Kidney epithelial cell (primary cell): ENCODE measurements at regions not wholly inside any gene's neighbourhood (a gene's known extent, or its start where the extent isn't known, plus 50 kb on each side); places are given as distances from the start of the nearest gene placed in this dataset.

Experiments
- DNase-seq: peaks from one replicate; pipeline ENCODE4 v3.0.0-alpha.2; 2010; ENCODE audit warnings: low read depth
- H3K27me3 ChIP-seq: 2 replicates; pipeline ENCODE4 v1.6.0; 2011; ENCODE audit warnings: low read length; ENCODE audit not compliant: control insufficient read depth, insufficient read depth
- H3K36me3 ChIP-seq: 2 replicates; pipeline ENCODE4 v1.5.1; 2011; ENCODE audit warnings: low read length; ENCODE audit not compliant: control insufficient read depth, insufficient read depth
- H3K4me3 ChIP-seq: 2 replicates; pipeline ENCODE4 v1.5.1; 2011; ENCODE audit warnings: low read depth, mild to moderate bottlenecking, control low read depth, low read length
- TF ChIP-seq, protein P1 (sequence below): IDR thresholded peaks from 2 replicates; pipeline ENCODE4 v1.5.1; 2011; ENCODE audit warnings: mild to moderate bottlenecking, moderate library complexity, low read length, control low read depth, inconsistent platforms; ENCODE audit not compliant: insufficient read depth, poor library complexity, severe bottlenecking

- Histone ChIP-seq H3K36me3 (no peaks in the 10 kb centered on the region), H3K27me3 (no peaks in the 10 kb centered on the region), H3K4me3 (no peak overlapping the region)
- DNase-seq: no peak
- TF ChIP-seq, protein P1, sequence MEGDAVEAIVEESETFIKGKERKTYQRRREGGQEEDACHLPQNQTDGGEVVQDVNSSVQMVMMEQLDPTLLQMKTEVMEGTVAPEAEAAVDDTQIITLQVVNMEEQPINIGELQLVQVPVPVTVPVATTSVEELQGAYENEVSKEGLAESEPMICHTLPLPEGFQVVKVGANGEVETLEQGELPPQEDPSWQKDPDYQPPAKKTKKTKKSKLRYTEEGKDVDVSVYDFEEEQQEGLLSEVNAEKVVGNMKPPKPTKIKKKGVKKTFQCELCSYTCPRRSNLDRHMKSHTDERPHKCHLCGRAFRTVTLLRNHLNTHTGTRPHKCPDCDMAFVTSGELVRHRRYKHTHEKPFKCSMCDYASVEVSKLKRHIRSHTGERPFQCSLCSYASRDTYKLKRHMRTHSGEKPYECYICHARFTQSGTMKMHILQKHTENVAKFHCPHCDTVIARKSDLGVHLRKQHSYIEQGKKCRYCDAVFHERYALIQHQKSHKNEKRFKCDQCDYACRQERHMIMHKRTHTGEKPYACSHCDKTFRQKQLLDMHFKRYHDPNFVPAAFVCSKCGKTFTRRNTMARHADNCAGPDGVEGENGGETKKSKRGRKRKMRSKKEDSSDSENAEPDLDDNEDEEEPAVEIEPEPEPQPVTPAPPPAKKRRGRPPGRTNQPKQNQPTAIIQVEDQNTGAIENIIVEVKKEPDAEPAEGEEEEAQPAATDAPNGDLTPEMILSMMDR: no peak
Observed at GRCh38 chr10:20954519-20954918, 57.4 kb upstream of the NEBL start.

- Histone ChIP-seq H3K4me3 (no peak overlapping the region), H3K36me3 (no peaks in the 10 kb centered on the region), H3K27me3 (no peaks in the 10 kb centered on the region)
- TF ChIP-seq, protein P1: no peak
- no peak for DNase-seq
Observed at GRCh38 chr10:20953120-20953519, 56.0 kb upstream of the NEBL start.

- Histone ChIP-seq H3K27me3 (no peaks in the 10 kb centered on the region), H3K4me3 (no peak overlapping the region), H3K36me3 (no peaks in the 10 kb centered on the region)
- DNase-seq: no peak
- TF ChIP-seq, protein P1: no peak
Observed at GRCh38 chr10:20949967-20950366, 52.9 kb upstream of the NEBL start.

DNA sequence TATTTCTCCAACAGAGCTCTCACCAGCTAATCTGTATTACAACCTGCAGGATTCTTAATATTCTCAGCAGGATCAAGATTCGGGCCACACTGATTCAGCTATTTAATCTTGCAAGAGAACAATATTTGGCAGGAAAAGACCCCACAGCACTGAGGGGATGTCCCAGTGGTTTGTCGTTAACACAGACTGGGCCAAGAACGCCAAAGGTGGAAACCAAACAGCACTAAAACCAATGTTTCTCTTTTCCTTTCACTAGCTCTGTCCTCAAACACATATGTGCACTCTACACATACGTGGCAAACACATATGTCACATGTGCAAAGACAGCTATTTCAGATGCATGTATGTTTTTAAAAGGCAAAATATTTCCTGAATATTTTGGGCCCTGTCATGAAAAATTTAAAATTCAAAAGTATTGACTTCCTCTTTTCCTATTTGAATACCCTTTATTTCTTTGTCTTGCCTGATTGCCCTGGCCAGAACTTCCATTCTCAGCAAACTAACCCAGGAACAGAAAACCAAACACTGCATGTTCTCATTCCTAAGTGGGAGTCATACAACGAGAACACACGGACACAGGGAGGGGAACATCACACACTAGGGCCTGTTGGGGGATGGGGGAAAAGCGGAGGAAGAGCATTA lies 51.7 kb upstream of the NEBL start:
- Histone ChIP-seq H3K4me3 (no peak overlapping the region), H3K27me3 (no peaks in the 10 kb centered on the region), H3K36me3 (no peaks in the 10 kb centered on the region)
- DNase-seq: no peak
- TF ChIP-seq, protein P1: no peak
